GM23338 (cell line): ENCODE measurements at regions not wholly inside any gene's neighbourhood (a gene's known extent, or its start where the extent isn't known, plus 50 kb on each side); places are given as distances from the start of the nearest gene placed in this dataset.

Experiments used
- ATAC-seq: fragments of 200-7000 bp; cut with Tn5 transposase; 3 replicates; pipeline ENCODE4 v1.9.1; 2020
- DNase-seq: peaks from one replicate; pipeline ENCODE4 v3.0.0-alpha.2; 2015; ENCODE audit warnings: low spot score
- H2AFZ ChIP-seq: fragments of 200-600 bp; sonication (generic); 2 replicates; pipeline ENCODE4 v1.8.0; 2016; ENCODE audit warnings: antibody characterized with exemption, mild to moderate bottlenecking, moderate library complexity
- H3F3A ChIP-seq: fragments of 200-600 bp; sonication (generic); replicated peaks from 2 replicates; pipeline ENCODE4 v1.8.0; 2017; ENCODE audit warnings: antibody characterized with exemption, mixed run types, low read depth
- H3K27ac ChIP-seq: fragments of 200-600 bp; sonication (generic); 2 replicates; pipeline ENCODE4 v1.6.1; 2016; ENCODE audit warnings: low read depth
- H3K27me3 ChIP-seq: fragments of 200-600 bp; sonication (generic); 2 replicates; pipeline ENCODE4 v1.8.0; 2016; ENCODE audit warnings: mild to moderate bottlenecking, mixed run types, moderate library complexity; ENCODE audit not compliant: insufficient read depth
- H3K36me3 ChIP-seq: fragments of 200-600 bp; sonication (generic); 2 replicates; pipeline ENCODE4 v1.8.0; 2016; ENCODE audit warnings: mild to moderate bottlenecking; ENCODE audit not compliant: insufficient read depth
- H3K4me1 ChIP-seq: fragments of 200-600 bp; sonication (generic); 2 replicates; pipeline ENCODE4 v1.8.0; 2016; ENCODE audit warnings: mild to moderate bottlenecking, moderate library complexity; ENCODE audit not compliant: insufficient read depth
- H3K4me2 ChIP-seq: fragments of 200-600 bp; sonication (generic); 2 replicates; pipeline ENCODE4 v1.7.1; 2017; ENCODE audit warnings: mixed run types
- H3K4me3 ChIP-seq: fragments of 200-600 bp; sonication (generic); 2 replicates; pipeline ENCODE4 v1.6.1; 2016; ENCODE audit warnings: mixed run types
- H3K79me2 ChIP-seq: fragments of 200-600 bp; sonication (generic); replicated peaks from 2 replicates; pipeline ENCODE4 v1.8.0; 2017; ENCODE audit warnings: mild to moderate bottlenecking; ENCODE audit not compliant: insufficient read depth
- H3K9me2 ChIP-seq: fragments of 200-600 bp; sonication (generic); 2 replicates; pipeline ENCODE4 v1.8.0; 2017; ENCODE audit not compliant: insufficient read depth
- H4K20me1 ChIP-seq: fragments of 200-600 bp; sonication (generic); replicated peaks from 2 replicates; pipeline ENCODE4 v1.8.0; 2017; ENCODE audit warnings: mild to moderate bottlenecking; ENCODE audit not compliant: insufficient read depth
- H3K27ac Mint-ChIP-seq: 2 replicates; pipeline ENCODE4 v1.8.0; 2020; ENCODE audit warnings: inconsistent platforms, mild to moderate bottlenecking, moderate library complexity, mixed read lengths
- H3K27me3 Mint-ChIP-seq: 3 replicates; pipeline ENCODE4 v1.8.0; 2022; ENCODE audit warnings: low read depth, mild to moderate bottlenecking, moderate library complexity, mixed read lengths, inconsistent platforms; ENCODE audit not compliant: insufficient read depth, poor library complexity
- H3K36me3 Mint-ChIP-seq: 3 replicates; pipeline ENCODE4 v1.8.0; 2021; ENCODE audit warnings: low read depth, mild to moderate bottlenecking, inconsistent platforms, moderate library complexity, mixed read lengths
- H3K4me1 Mint-ChIP-seq: 3 replicates; pipeline ENCODE4 v1.8.0; 2020; ENCODE audit warnings: mild to moderate bottlenecking, inconsistent platforms, mixed read lengths
- H3K4me3 Mint-ChIP-seq: 3 replicates; pipeline ENCODE4 v1.8.0; 2021; ENCODE audit warnings: moderate library complexity, mild to moderate bottlenecking, inconsistent platforms, mixed read lengths
- H3K9me3 Mint-ChIP-seq: 3 replicates; pipeline ENCODE4 v1.8.0; 2020; ENCODE audit warnings: moderate library complexity, mild to moderate bottlenecking, inconsistent platforms, mixed read lengths
- CREB1 ChIP-seq: fragments of 250-450 bp; sonication (Bioruptor Pico); IDR thresholded peaks from 2 replicates; pipeline ENCODE4 v1.5.0; 2020; ENCODE audit warnings: low read depth, mild to moderate bottlenecking, moderate library complexity
- EZH2 ChIP-seq: fragments of 200-600 bp; sonication (generic); IDR thresholded peaks from one replicate; pipeline ENCODE4 v1.8.0; 2017; ENCODE audit warnings: antibody characterized with exemption, mild to moderate bottlenecking, low read depth; ENCODE audit not compliant: unreplicated experiment
- EZH2phosphoT487 ChIP-seq: fragments of 200-600 bp; sonication (generic); IDR thresholded peaks from one replicate; pipeline ENCODE4 v1.8.1; 2018; ENCODE audit warnings: antibody characterized with exemption; ENCODE audit not compliant: unreplicated experiment
- JUNB ChIP-seq: IDR thresholded peaks from one replicate; pipeline ENCODE4 v1.6.1; 2016; ENCODE audit warnings: antibody characterized with exemption; ENCODE audit not compliant: unreplicated experiment
- NANOG ChIP-seq: IDR thresholded peaks from 2 replicates; pipeline ENCODE4 v1.6.1; 2016; ENCODE audit warnings: antibody characterized with exemption, borderline replicate concordance
- POLR2AphosphoS5 ChIP-seq: IDR thresholded peaks from 2 replicates; pipeline ENCODE4 v1.6.1; 2016; ENCODE audit warnings: antibody characterized with exemption, low read depth
- STAT1 ChIP-seq: IDR thresholded peaks from one replicate; pipeline ENCODE4 v1.6.1; 2016; ENCODE audit warnings: antibody characterized with exemption; ENCODE audit not compliant: unreplicated experiment
- ZNF114 ChIP-seq: fragments of 250-450 bp; sonication (Bioruptor Pico); IDR thresholded peaks from 2 replicates; pipeline ENCODE4 v1.5.0; 2020; ENCODE audit warnings: mild to moderate bottlenecking, moderate library complexity
- ZNF331 ChIP-seq: fragments of 250-450 bp; sonication (Bioruptor Pico); IDR thresholded peaks from 2 replicates; pipeline ENCODE4 v1.5.0; 2020; ENCODE audit warnings: low read depth, mild to moderate bottlenecking, moderate library complexity
- TF ChIP-seq, protein P1 (sequence below), 2 experiments: fragments of 200-600 bp in 1 of 2; sonication (generic) in 1 of 2; conservative IDR thresholded peaks; 2 replicates each; pipeline versions ENCODE4 v1.5.1 to v1.6.1; 2016 to 2017; ENCODE audit warnings: antibody characterized with exemption in 2 of 2, low read depth in 2 of 2, mild to moderate bottlenecking in 2 of 2, moderate library complexity in 1 of 2
- TF ChIP-seq, protein P2 (sequence below): fragments of 250-450 bp; sonication (Bioruptor Pico); IDR thresholded peaks from 2 replicates; pipeline ENCODE4 v1.5.0; 2020; ENCODE audit warnings: mild to moderate bottlenecking, moderate library complexity
- TF ChIP-seq, protein P3 (sequence below): IDR thresholded peaks from one replicate; pipeline ENCODE4 v1.6.1; 2018; ENCODE audit warnings: antibody characterized with exemption; ENCODE audit not compliant: unreplicated experiment
- TF ChIP-seq, protein P4 (sequence below): IDR thresholded peaks from 2 replicates; pipeline ENCODE4 v1.6.1; 2016; ENCODE audit warnings: antibody characterized with exemption

GRCh38 chr4:138609943-138610350 lies 367.8 kb upstream of the SLC7A11 start:
- ATAC-seq (no peak), DNase-seq (no peak)
- H4K20me1 ChIP-seq: no peaks in the 10 kb centered on the region
- H3K27ac Mint-ChIP-seq: no peak overlapping the region
- H3K27ac ChIP-seq: no peak overlapping the region
- no peaks in the 10 kb centered on the region for H3K27me3 ChIP-seq
- no peak overlapping the region for H2AFZ ChIP-seq
- peaks cover 1% of the 10 kb centered on the region for H3K27me3 Mint-ChIP-seq
- H3K4me3 Mint-ChIP-seq: no peak overlapping the region
- peaks cover 42% of the 10 kb centered on the region for H3K4me1 ChIP-seq
- TF ChIP-seq, protein P1, sequence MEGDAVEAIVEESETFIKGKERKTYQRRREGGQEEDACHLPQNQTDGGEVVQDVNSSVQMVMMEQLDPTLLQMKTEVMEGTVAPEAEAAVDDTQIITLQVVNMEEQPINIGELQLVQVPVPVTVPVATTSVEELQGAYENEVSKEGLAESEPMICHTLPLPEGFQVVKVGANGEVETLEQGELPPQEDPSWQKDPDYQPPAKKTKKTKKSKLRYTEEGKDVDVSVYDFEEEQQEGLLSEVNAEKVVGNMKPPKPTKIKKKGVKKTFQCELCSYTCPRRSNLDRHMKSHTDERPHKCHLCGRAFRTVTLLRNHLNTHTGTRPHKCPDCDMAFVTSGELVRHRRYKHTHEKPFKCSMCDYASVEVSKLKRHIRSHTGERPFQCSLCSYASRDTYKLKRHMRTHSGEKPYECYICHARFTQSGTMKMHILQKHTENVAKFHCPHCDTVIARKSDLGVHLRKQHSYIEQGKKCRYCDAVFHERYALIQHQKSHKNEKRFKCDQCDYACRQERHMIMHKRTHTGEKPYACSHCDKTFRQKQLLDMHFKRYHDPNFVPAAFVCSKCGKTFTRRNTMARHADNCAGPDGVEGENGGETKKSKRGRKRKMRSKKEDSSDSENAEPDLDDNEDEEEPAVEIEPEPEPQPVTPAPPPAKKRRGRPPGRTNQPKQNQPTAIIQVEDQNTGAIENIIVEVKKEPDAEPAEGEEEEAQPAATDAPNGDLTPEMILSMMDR (conservative IDR thresholded peaks at IDR 0.05; ENCODE audit: low read depth in 2 of 2): no peak
- TF ChIP-seq STAT1 (no peak), CREB1 (CRISPR knock-in tag) (no peak), EZH2 (no peak), ZNF331 (no peak), POLR2AphosphoS5 (no peak), JUNB (no peak), EZH2phosphoT487 (no peak), ZNF114 (CRISPR knock-in tag) (no peak), NANOG (no peak)
- TF ChIP-seq, protein P2, sequence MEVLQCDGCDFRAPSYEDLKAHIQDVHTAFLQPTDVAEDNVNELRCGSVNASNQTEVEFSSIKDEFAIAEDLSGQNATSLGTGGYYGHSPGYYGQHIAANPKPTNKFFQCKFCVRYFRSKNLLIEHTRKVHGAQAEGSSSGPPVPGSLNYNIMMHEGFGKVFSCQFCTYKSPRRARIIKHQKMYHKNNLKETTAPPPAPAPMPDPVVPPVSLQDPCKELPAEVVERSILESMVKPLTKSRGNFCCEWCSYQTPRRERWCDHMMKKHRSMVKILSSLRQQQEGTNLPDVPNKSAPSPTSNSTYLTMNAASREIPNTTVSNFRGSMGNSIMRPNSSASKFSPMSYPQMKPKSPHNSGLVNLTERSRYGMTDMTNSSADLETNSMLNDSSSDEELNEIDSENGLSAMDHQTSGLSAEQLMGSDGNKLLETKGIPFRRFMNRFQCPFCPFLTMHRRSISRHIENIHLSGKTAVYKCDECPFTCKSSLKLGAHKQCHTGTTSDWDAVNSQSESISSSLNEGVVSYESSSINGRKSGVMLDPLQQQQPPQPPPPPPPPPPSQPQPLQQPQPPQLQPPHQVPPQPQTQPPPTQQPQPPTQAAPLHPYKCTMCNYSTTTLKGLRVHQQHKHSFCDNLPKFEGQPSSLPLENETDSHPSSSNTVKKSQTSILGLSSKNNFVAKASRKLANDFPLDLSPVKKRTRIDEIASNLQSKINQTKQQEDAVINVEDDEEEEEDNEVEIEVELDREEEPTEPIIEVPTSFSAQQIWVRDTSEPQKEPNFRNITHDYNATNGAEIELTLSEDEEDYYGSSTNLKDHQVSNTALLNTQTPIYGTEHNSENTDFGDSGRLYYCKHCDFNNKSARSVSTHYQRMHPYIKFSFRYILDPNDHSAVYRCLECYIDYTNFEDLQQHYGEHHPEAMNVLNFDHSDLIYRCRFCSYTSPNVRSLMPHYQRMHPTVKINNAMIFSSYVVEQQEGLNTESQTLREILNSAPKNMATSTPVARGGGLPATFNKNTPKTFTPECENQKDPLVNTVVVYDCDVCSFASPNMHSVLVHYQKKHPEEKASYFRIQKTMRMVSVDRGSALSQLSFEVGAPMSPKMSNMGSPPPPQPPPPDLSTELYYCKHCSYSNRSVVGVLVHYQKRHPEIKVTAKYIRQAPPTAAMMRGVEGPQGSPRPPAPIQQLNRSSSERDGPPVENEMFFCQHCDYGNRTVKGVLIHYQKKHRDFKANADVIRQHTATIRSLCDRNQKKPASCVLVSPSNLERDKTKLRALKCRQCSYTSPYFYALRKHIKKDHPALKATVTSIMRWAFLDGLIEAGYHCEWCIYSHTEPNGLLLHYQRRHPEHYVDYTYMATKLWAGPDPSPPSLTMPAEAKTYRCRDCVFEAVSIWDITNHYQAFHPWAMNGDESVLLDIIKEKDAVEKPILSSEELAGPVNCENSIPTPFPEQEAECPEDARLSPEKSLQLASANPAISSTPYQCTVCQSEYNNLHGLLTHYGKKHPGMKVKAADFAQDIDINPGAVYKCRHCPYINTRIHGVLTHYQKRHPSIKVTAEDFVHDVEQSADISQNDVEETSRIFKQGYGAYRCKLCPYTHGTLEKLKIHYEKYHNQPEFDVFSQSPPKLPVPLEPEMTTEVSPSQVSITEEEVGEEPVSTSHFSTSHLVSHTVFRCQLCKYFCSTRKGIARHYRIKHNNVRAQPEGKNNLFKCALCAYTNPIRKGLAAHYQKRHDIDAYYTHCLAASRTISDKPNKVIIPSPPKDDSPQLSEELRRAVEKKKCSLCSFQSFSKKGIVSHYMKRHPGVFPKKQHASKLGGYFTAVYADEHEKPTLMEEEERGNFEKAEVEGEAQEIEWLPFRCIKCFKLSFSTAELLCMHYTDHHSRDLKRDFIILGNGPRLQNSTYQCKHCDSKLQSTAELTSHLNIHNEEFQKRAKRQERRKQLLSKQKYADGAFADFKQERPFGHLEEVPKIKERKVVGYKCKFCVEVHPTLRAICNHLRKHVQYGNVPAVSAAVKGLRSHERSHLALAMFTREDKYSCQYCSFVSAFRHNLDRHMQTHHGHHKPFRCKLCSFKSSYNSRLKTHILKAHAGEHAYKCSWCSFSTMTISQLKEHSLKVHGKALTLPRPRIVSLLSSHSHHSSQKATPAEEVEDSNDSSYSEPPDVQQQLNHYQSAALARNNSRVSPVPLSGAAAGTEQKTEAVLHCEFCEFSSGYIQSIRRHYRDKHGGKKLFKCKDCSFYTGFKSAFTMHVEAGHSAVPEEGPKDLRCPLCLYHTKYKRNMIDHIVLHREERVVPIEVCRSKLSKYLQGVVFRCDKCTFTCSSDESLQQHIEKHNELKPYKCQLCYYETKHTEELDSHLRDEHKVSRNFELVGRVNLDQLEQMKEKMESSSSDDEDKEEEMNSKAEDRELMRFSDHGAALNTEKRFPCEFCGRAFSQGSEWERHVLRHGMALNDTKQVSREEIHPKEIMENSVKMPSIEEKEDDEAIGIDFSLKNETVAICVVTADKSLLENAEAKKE (CRISPR knock-in tag): no peak
- TF ChIP-seq, protein P3, sequence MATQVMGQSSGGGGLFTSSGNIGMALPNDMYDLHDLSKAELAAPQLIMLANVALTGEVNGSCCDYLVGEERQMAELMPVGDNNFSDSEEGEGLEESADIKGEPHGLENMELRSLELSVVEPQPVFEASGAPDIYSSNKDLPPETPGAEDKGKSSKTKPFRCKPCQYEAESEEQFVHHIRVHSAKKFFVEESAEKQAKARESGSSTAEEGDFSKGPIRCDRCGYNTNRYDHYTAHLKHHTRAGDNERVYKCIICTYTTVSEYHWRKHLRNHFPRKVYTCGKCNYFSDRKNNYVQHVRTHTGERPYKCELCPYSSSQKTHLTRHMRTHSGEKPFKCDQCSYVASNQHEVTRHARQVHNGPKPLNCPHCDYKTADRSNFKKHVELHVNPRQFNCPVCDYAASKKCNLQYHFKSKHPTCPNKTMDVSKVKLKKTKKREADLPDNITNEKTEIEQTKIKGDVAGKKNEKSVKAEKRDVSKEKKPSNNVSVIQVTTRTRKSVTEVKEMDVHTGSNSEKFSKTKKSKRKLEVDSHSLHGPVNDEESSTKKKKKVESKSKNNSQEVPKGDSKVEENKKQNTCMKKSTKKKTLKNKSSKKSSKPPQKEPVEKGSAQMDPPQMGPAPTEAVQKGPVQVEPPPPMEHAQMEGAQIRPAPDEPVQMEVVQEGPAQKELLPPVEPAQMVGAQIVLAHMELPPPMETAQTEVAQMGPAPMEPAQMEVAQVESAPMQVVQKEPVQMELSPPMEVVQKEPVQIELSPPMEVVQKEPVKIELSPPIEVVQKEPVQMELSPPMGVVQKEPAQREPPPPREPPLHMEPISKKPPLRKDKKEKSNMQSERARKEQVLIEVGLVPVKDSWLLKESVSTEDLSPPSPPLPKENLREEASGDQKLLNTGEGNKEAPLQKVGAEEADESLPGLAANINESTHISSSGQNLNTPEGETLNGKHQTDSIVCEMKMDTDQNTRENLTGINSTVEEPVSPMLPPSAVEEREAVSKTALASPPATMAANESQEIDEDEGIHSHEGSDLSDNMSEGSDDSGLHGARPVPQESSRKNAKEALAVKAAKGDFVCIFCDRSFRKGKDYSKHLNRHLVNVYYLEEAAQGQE: no peak
- TF ChIP-seq, protein P4, sequence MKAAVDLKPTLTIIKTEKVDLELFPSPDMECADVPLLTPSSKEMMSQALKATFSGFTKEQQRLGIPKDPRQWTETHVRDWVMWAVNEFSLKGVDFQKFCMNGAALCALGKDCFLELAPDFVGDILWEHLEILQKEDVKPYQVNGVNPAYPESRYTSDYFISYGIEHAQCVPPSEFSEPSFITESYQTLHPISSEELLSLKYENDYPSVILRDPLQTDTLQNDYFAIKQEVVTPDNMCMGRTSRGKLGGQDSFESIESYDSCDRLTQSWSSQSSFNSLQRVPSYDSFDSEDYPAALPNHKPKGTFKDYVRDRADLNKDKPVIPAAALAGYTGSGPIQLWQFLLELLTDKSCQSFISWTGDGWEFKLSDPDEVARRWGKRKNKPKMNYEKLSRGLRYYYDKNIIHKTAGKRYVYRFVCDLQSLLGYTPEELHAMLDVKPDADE: no peak
- no peaks in the 10 kb centered on the region for H3K36me3 ChIP-seq
- no peaks in the 10 kb centered on the region for H3F3A ChIP-seq
- H3K9me3 Mint-ChIP-seq: no peaks in the 10 kb centered on the region
- no peak overlapping the region for H3K4me2 ChIP-seq
- H3K4me1 Mint-ChIP-seq: peaks cover 38% of the 10 kb centered on the region
- no peak overlapping the region for H3K4me3 ChIP-seq
- no peaks in the 10 kb centered on the region for H3K79me2 ChIP-seq
- H3K36me3 Mint-ChIP-seq: no peaks in the 10 kb centered on the region
- peaks cover 23% of the 10 kb centered on the region for H3K9me2 ChIP-seq
